ENCODE measurements at regions not wholly inside any gene's neighbourhood (a gene's known extent, or its start where the extent isn't known, plus 50 kb on each side); places are given as distances from the start of the nearest gene placed in this dataset.

- no peak for DNase-seq (ENCODE audit: low spot score)
- intact Hi-C loops (cut with DNase I), result no loop called here
Measured at GRCh38 chr17:70658317-70658716, 489.0 kb downstream of the KCNJ2 start.

GRCh38 chr17:70658840-70659239, 489.5 kb downstream of the KCNJ2 start:
- DNase-seq (ENCODE audit: low spot score), result no peak
- intact Hi-C loops (cut with DNase I), result no loop called here

DNA sequence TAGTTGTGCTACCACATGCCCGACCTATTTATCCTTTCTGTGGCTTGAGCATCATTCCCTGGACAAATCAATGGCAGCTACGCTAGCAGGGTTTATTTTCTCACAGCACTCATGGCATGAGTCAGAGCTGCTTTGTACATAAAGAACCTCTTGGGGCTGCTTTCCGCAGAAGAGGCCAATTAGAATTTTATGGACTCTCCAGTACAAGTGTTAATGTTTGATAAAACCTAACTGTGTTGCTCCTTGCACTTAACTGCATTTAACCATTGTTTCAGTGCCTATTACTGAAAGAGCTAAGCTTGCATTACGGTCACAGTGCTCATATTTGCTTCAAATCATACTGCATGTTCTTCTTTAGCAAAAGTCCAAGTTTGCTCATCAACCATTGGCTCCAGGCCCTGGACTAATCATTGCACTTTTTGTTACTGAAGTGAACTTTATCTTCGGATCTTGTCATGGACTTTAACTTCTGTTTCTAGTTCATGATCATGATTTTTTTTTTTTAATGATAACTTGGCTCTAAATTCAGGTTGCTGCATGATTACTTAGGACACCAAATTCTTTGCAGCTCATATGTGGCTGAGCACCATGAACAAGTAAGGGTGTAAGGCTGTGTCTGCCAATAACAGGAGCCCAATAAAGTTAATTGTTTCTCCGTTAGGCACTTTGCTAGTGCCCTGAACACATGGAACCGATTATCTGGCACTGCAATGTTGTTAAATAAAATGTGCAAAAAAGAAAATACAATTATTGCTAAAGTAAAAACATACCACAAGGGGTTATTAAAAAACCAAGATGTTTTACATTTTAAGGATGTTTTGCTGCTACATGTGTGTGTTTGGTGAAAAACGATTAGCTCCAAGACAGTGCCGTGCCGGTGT, 492.2 kb downstream of the KCNJ2 start:
- intact Hi-C loops (cut with DNase I), result no loop called here
- DNase-seq (ENCODE audit: low spot score), result no peak

DNA sequence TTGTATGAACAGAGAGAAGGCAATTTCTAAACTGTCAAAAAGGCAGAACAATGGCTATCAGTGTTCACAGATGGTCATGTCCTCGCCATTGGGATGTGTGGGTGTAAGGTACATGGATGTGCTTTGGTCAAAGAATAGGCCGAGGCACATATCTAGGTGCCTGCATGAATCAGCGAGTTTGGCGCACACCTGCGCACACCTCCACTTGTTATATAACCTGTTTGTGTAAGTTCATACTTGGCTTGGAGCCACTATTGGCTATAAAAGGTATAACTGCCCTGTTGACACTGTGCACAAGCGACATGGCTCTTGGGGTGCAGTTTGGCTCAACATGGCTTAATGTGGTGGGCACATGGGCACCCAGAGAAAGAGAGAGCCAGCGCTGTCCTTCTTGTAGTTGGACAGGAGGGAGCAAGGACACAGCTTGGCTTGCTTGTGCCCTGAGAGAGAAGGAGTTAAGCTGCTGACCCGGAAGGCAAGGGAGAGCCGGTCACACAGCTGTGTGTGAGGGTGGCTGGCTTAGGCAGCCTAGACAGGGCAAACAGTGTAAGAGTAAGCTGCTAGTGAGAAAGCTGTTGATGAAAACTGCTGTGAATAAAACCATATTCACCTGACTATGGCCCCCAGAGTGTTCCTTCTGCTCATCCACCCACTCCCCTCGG, 499.1 kb downstream of the KCNJ2 start:
- intact Hi-C loops (cut with DNase I), result no loop called here
- no peak for DNase-seq (ENCODE audit: low spot score)

- intact Hi-C loops (cut with DNase I), result no loop called here
- DNase-seq (ENCODE audit: low spot score), result no peak
Measured at GRCh38 chr17:70668938-70669778, 499.8 kb downstream of the KCNJ2 start.

GRCh38 chr17:70674061-70674460, 504.7 kb downstream of the KCNJ2 start:
- intact Hi-C loops (cut with DNase I), result no loop called here
- DNase-seq (ENCODE audit: low spot score), result no peak

- intact Hi-C loops (cut with DNase I), result no loop called here
- no peak for DNase-seq (ENCODE audit: low spot score)
Measured at GRCh38 chr17:70675070-70675590, 505.8 kb downstream of the KCNJ2 start.

- intact Hi-C loops (cut with DNase I), result no loop called here
- DNase-seq (ENCODE audit: low spot score), result no peak
Measured at GRCh38 chr17:70677783-70678647, 508.7 kb downstream of the KCNJ2 start.

DNA sequence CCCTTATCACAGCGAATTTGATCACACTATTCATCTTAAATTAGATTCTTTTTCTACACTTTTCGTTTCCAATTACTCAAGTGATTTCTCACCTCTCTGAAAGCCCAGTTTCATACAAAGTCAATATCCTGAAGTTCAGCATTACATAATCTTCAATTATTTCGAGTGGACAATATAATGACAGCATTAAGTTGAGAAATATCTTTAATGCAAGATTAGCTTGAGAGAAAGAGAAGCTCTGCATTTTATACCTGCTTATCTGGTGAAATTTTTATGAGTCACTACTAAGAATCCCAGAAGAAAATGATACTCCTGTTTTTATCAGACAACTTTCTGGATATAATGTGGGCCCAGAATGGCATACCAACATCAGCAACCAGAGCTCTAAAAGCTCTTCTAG, 509.6 kb downstream of the KCNJ2 start:
- intact Hi-C loops (cut with DNase I), result no loop called here
- DNase-seq (ENCODE audit: low spot score), result no peak

- intact Hi-C loops (cut with DNase I), result no loop called here
- no peak for DNase-seq (ENCODE audit: low spot score)
Measured at GRCh38 chr17:70683936-70684335, 514.6 kb downstream of the KCNJ2 start.

- DNase-seq (ENCODE audit: low spot score), result no peak
- intact Hi-C loops (cut with DNase I), result no loop called here
Measured at GRCh38 chr17:70687421-70687820, 518.1 kb downstream of the KCNJ2 start.

DNA sequence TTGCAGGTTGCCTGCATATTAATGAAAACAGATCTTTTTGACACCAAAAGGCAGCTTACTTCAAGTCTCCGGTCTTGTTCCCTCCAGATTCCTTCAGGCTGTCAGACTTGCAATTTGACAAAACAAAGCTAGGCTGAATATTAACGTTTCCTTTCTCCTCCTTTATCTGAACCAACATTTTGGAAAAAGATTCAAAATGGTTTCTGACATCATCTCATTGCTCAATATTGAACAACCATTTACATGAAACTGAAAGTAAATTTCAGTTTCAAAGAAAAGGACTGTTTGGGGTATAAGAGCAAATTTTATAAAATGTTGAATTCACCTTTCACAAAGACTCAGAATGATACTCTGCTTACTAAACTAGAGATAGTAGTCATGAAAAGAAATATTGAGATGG, 521.8 kb downstream of the KCNJ2 start:
- intact Hi-C loops (cut with DNase I), result no loop called here
- DNase-seq (ENCODE audit: low spot score), result no peak

GRCh38 chr17:70699408-70699807, 530.1 kb downstream of the KCNJ2 start:
- intact Hi-C loops (cut with DNase I), result no loop called here
- DNase-seq (ENCODE audit: low spot score), result no peak

GRCh38 chr17:70702683-70703255, 533.4 kb downstream of the KCNJ2 start:
- DNase-seq (ENCODE audit: low spot score), result no peak

GRCh38 chr17:70709596-70709995, 540.3 kb downstream of the KCNJ2 start:
- no peak for DNase-seq (ENCODE audit: low spot score)
- intact Hi-C loops (cut with DNase I), result no loop called here

More at GRCh38 chr17:70702683-70703255, 533.4 kb downstream of the KCNJ2 start:
- intact Hi-C loops (cut with DNase I), result no loop called here

GRCh38 chr17:70713694-70714093, 544.4 kb downstream of the KCNJ2 start:
- DNase-seq (ENCODE audit: low spot score), result no peak
- intact Hi-C loops (cut with DNase I), result no loop called here

DNA sequence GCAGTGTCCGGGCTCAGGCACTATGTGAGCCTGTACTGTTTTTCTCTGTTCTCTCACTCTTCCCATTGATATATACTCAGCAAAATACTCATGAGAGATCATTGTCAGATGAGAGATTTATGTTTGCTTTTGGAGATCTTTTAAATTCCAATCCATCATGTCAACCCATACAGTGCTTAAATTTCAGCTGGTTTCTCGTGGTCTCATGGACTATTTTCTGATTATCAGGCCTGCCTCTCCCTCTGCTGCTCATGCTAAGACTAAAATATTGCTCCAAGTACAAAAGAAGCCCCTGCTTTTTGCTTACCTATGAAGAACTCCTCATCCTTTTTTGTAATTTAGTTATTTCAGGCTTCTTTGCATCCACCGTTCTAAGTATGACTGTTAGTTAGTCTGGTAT, 547.2 kb downstream of the KCNJ2 start:
- no peak for DNase-seq (ENCODE audit: low spot score)
- intact Hi-C loops (cut with DNase I), result no loop called here

- DNase-seq (ENCODE audit: low spot score), result no peak
- intact Hi-C loops (cut with DNase I), result no loop called here
Measured at GRCh38 chr17:70717042-70717441, 547.7 kb downstream of the KCNJ2 start.

Measured in posterior vena cava (tissue), 2 donors.